ENCODE measurements at regions not wholly inside any gene's neighbourhood (a gene's known extent, or its start where the extent isn't known, plus 50 kb on each side); places are given as distances from the start of the nearest gene placed in this dataset.

GRCh38 chr19:27734496-27735220 lies 1478.3 kb downstream of the UQCRFS1 start:
- no peak for TF ChIP-seq CTCF (IDR thresholded peaks at IDR 0.05; ENCODE audit: control insufficient read depth, insufficient read depth, low read depth, low read length, missing control alignments)
- DNase-seq (ENCODE audit: low read depth) = no peak

DNA sequence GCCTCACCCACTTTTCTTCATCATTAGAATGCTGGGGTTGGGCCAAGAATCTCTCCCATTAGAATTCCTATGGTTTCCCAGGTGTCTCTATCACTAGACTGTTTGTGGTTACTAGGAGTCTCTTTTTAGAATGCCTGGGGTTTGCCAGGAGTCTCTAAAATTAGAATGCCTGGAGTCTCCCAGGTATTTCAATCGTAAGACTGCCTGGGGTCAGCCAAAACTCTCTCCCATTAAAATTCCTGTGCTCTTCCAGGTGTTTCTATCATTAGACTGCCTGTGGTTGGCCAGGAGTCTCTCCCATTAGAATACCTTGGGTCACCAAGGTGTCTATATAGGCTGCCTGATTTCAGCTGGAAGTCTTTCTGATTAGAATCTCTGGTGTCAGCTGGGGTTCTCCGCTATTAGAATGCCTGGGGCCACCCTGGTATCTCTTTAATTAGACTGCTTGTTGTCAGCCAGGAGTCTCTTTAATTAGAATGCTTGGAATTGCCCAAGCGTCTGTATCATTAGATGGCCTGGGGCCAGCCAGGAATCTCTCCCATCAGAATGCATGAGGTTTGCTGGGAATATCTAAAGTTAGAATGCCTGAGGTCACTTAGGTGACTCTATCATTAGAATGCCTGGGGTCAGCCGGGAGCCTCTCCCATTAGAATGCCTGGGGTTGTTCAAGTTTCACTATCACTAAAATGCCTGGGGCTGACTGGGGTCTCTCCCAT lies 1479.2 kb downstream of the UQCRFS1 start:
- H3K4me3 ChIP-seq (ENCODE audit: control insufficient read depth, low read depth, low read length) = no peak overlapping the region
- no peak for DNase-seq (ENCODE audit: low read depth)
- TF ChIP-seq CTCF (IDR thresholded peaks at IDR 0.05; ENCODE audit: control insufficient read depth, insufficient read depth, low read depth, low read length, missing control alignments) = no peak

More at GRCh38 chr19:27734496-27735220, 1478.3 kb downstream of the UQCRFS1 start:
- no peak overlapping the region for H3K4me3 ChIP-seq (ENCODE audit: control insufficient read depth, low read depth, low read length)

DNA sequence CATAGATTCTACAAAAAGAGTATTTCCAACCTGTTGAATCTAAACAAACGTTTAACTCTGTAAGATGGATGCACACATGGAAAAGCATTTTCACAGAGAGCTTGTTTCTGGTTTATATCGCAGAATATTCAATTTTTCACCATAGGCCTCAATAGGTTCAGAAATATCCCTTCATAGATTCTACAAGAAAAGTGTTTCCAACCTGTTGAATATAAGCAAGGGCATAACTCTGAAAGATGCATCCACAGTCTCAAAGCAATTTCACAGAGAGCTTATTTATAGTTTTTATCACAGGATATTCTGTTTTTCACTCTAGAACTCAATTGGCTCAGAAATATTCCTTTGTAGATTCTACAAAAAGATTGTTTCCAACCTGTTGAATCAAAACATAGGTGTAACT lies 1483.6 kb downstream of the UQCRFS1 start:
- TF ChIP-seq CTCF (IDR thresholded peaks at IDR 0.05; ENCODE audit: control insufficient read depth, insufficient read depth, low read depth, low read length, missing control alignments) = no peak
- H3K4me3 ChIP-seq (ENCODE audit: control insufficient read depth, low read depth, low read length) = no peak overlapping the region
- DNase-seq (ENCODE audit: low read depth) = no peak

DNA sequence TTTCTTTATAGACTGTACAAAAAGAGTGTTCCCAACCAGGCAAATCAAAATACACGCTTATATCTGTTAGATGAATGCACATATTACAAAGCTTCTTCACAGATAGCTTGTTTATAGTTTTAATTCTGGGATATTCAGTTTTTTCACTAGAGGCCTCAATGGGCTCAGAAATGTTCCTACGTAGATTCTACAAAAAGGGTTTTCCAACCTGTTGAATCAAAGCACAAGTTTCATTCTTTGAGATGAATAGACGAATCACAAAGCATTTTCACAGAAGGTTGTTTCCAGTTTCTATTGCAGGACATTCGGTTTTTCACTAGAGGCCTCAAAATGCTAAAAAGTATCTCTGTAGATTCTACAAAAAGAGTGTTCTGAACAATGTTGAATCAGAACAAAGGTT lies 1490.3 kb downstream of the UQCRFS1 start:
- no peak for TF ChIP-seq CTCF (IDR thresholded peaks at IDR 0.05; ENCODE audit: control insufficient read depth, insufficient read depth, low read depth, low read length, missing control alignments)
- no peak for DNase-seq (ENCODE audit: low read depth)
- H3K4me3 ChIP-seq (ENCODE audit: control insufficient read depth, low read depth, low read length) = no peak overlapping the region

GRCh38 chr19:27720155-27720554 lies 1492.8 kb downstream of the UQCRFS1 start:
- no peak for DNase-seq (ENCODE audit: low read depth)

DNA sequence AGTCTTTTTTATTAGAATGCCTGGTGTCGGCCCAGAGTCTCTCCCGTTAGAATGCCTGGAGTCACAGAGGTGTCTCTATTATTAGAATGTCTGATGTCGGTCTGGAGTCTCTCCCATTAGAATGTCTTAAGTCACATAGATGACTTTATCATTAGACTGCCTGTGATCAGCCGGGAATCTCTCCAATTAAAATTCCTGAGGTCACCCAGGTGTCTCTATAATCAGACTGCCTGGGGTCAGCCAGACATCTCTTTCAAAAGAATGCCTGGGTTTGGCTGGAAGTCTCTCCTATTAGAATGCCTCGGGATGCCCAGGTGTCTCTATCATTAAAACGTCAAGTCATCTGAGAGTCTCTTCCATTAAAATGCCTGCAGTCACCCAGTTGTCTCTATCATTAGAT lies 1493.9 kb downstream of the UQCRFS1 start:
- DNase-seq (ENCODE audit: low read depth) = no peak
- TF ChIP-seq CTCF (IDR thresholded peaks at IDR 0.05; ENCODE audit: control insufficient read depth, insufficient read depth, low read depth, low read length, missing control alignments) = no peak
- no peak overlapping the region for H3K4me3 ChIP-seq (ENCODE audit: control insufficient read depth, low read depth, low read length)

More at GRCh38 chr19:27720155-27720554, 1492.8 kb downstream of the UQCRFS1 start:
- no peak for TF ChIP-seq CTCF (IDR thresholded peaks at IDR 0.05; ENCODE audit: control insufficient read depth, insufficient read depth, low read depth, low read length, missing control alignments)
- no peak overlapping the region for H3K4me3 ChIP-seq (ENCODE audit: control insufficient read depth, low read depth, low read length)
